OCI-LY1 (cell line): ENCODE measurements at regions not wholly inside any gene's neighbourhood (a gene's known extent, or its start where the extent isn't known, plus 50 kb on each side); places are given as distances from the start of the nearest gene placed in this dataset.
"Not testable (repeated sequence)": the region's sequence is repeated elsewhere in the genome, so short reads cannot be mapped to it uniquely, and the experiment has no call there.

Experiments used
- H2AFZ ChIP-seq: fragments of 200-600 bp; sonication (generic), shearing (Covaris generic); 2 replicates; pipeline ENCODE4 v1.6.0; 2014; ENCODE audit warnings: antibody characterized with exemption, mild to moderate bottlenecking, low read length
- H3F3A ChIP-seq: fragments of 200-600 bp; sonication (generic), shearing (Covaris generic); 2 replicates; pipeline ENCODE4 v1.6.0; 2014; ENCODE audit warnings: mild to moderate bottlenecking, antibody characterized with exemption, low read length, moderate library complexity; ENCODE audit not compliant: insufficient read depth
- H3K27ac ChIP-seq: fragments of 200-600 bp; sonication (generic); 2 replicates; pipeline ENCODE4 v1.5.1; 2014; ENCODE audit warnings: low read length, mixed run types, mild to moderate bottlenecking, low read depth; ENCODE audit not compliant: poor library complexity, severe bottlenecking
- H3K27me3 ChIP-seq: fragments of 200-600 bp; sonication (generic); 2 replicates; pipeline ENCODE4 v1.6.0; 2014; ENCODE audit warnings: antibody characterized with exemption, mild to moderate bottlenecking, low read length, moderate library complexity; ENCODE audit not compliant: insufficient read depth
- H3K36me3 ChIP-seq: fragments of 200-600 bp; sonication (generic); 2 replicates; pipeline ENCODE4 v1.6.1; 2014; ENCODE audit warnings: mild to moderate bottlenecking, antibody characterized with exemption, low read length, moderate library complexity, mixed read lengths; ENCODE audit not compliant: insufficient read depth
- H3K4me1 ChIP-seq: fragments of 200-600 bp; sonication (generic); 2 replicates; pipeline ENCODE4 v1.5.1; 2014; ENCODE audit warnings: mild to moderate bottlenecking, low read length, moderate library complexity; ENCODE audit not compliant: insufficient read depth, severe bottlenecking
- H3K4me2 ChIP-seq: fragments of 200-600 bp; sonication (generic), shearing (Covaris generic); 2 replicates; pipeline ENCODE4 v1.6.1; 2014; ENCODE audit warnings: low read length
- H3K4me3 ChIP-seq: fragments of 200-600 bp; sonication (generic); 2 replicates; pipeline ENCODE4 v1.5.1; 2014; ENCODE audit warnings: low read length, low read depth, mild to moderate bottlenecking, mixed read lengths; ENCODE audit not compliant: poor library complexity, severe bottlenecking
- H3K79me2 ChIP-seq: fragments of 200-600 bp; shearing (Covaris generic); 2 replicates; pipeline ENCODE4 v1.6.1; 2016; ENCODE audit warnings: mixed run types, low read length, mixed read lengths; ENCODE audit not compliant: insufficient read depth
- H3K9ac ChIP-seq: fragments of 200-600 bp; sonication (generic), shearing (Covaris generic); 2 replicates; pipeline ENCODE4 v1.6.1; 2014; ENCODE audit warnings: mild to moderate bottlenecking, low read length, mixed read lengths
- H3K9me2 ChIP-seq: fragments of 200-600 bp; sonication (generic), shearing (Covaris generic); 2 replicates; pipeline ENCODE4 v1.6.1; 2014; ENCODE audit warnings: low read depth, mild to moderate bottlenecking, low read length, mixed read lengths
- H3K9me3 ChIP-seq: fragments of 200-600 bp; shearing (Covaris generic); 2 replicates; pipeline ENCODE4 v1.6.1; 2014; ENCODE audit warnings: low read length, mixed read lengths
- H4K20me1 ChIP-seq: fragments of 200-600 bp; sonication (generic), shearing (Covaris generic); 2 replicates; pipeline ENCODE4 v1.6.0; 2016; ENCODE audit warnings: mild to moderate bottlenecking, low read length; ENCODE audit not compliant: insufficient read depth
- EZH2 ChIP-seq: fragments of 200-600 bp; sonication (generic), shearing (Covaris generic); IDR thresholded peaks from 2 replicates; pipeline ENCODE4 v1.8.0; 2017; ENCODE audit warnings: borderline replicate concordance, mixed run types, mild to moderate bottlenecking, antibody characterized with exemption, low read length, moderate library complexity, mixed read lengths
- TF ChIP-seq, protein P1 (sequence below): fragments of 200-600 bp; sonication (generic), shearing (Covaris generic); IDR thresholded peaks from 2 replicates; pipeline ENCODE4 v1.5.1; 2017; ENCODE audit warnings: mild to moderate bottlenecking, antibody characterized with exemption, low read length, moderate library complexity, mixed read lengths

DNA sequence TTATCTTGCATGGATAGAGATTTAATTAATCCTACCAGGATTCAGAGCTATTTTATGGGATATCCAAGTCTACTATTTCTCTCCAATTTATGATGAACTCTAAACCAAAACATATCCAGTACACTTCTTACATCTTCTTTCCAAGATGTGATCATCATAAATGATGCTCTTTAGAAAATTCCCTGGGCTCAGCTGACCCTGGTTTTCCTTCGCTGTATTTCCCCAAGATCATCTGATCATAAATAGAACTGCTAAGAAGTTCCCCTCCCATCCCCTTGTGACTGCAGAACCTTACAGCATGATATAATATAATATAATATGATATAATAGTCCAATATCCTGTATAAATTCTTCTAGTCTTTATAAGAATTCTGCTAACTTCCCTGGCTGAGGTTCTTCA lies 114.6 kb upstream of the LYZL2 start:
- no peaks in the 10 kb centered on the region for H3K4me1 ChIP-seq
- no peaks in the 10 kb centered on the region for H3K36me3 ChIP-seq
- no peak for TF ChIP-seq EZH2
- TF ChIP-seq, protein P1, sequence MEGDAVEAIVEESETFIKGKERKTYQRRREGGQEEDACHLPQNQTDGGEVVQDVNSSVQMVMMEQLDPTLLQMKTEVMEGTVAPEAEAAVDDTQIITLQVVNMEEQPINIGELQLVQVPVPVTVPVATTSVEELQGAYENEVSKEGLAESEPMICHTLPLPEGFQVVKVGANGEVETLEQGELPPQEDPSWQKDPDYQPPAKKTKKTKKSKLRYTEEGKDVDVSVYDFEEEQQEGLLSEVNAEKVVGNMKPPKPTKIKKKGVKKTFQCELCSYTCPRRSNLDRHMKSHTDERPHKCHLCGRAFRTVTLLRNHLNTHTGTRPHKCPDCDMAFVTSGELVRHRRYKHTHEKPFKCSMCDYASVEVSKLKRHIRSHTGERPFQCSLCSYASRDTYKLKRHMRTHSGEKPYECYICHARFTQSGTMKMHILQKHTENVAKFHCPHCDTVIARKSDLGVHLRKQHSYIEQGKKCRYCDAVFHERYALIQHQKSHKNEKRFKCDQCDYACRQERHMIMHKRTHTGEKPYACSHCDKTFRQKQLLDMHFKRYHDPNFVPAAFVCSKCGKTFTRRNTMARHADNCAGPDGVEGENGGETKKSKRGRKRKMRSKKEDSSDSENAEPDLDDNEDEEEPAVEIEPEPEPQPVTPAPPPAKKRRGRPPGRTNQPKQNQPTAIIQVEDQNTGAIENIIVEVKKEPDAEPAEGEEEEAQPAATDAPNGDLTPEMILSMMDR = no peak
- H3K9me2 ChIP-seq = no peaks in the 10 kb centered on the region
- H2AFZ ChIP-seq = no peak overlapping the region
- H3K27me3 ChIP-seq = 0 out of 2 replicates have a peak, but pooled peaks cover 5% of the 10 kb centered on the region
- no peak overlapping the region for H3K27ac ChIP-seq
- H3K9ac ChIP-seq = no peak overlapping the region
- no peaks in the 10 kb centered on the region for H3K79me2 ChIP-seq
- H3K4me2 ChIP-seq = no peak overlapping the region
- no peaks in the 10 kb centered on the region for H4K20me1 ChIP-seq
- H3K9me3 ChIP-seq = no peaks in the 10 kb centered on the region
- H3K4me3 ChIP-seq = no peak overlapping the region
- H3F3A ChIP-seq = no peaks in the 10 kb centered on the region

GRCh38 chr10:30743586-30743985 lies 114.0 kb upstream of the LYZL2 start:
- H3K9me2 ChIP-seq = no peaks in the 10 kb centered on the region
- no peaks in the 10 kb centered on the region for H3F3A ChIP-seq
- no peaks in the 10 kb centered on the region for H3K4me1 ChIP-seq
- no peak overlapping the region for H3K27ac ChIP-seq
- H3K36me3 ChIP-seq = no peaks in the 10 kb centered on the region
- peaks cover 5% of the 10 kb centered on the region; the same call in 1 of the 2 replicates for H3K27me3 ChIP-seq
- no peak overlapping the region for H2AFZ ChIP-seq
- no peak overlapping the region for H3K4me2 ChIP-seq
- H3K79me2 ChIP-seq = no peaks in the 10 kb centered on the region
- H3K9ac ChIP-seq = no peak overlapping the region
- no peaks in the 10 kb centered on the region for H3K9me3 ChIP-seq
- H3K4me3 ChIP-seq = no peak overlapping the region
- TF ChIP-seq EZH2 = no peak
- TF ChIP-seq, protein P1 = no peak
- no peaks in the 10 kb centered on the region for H4K20me1 ChIP-seq

- Histone ChIP-seq H2AFZ (no peak overlapping the region), H3K9ac (no peak overlapping the region), H3K9me3 (no peaks in the 10 kb centered on the region), H3F3A (no peaks in the 10 kb centered on the region), H3K36me3 (no peaks in the 10 kb centered on the region), H4K20me1 (no peaks in the 10 kb centered on the region), H3K9me2 (no peaks in the 10 kb centered on the region), H3K79me2 (no peaks in the 10 kb centered on the region), H3K27me3 (peaks cover 5% of the 10 kb centered on the region; the same call in 1 of the 2 replicates), H3K4me1 (no peaks in the 10 kb centered on the region), H3K27ac (no peak overlapping the region), H3K4me3 (no peak overlapping the region), H3K4me2 (no peak overlapping the region)
- TF ChIP-seq, protein P1 = no peak
- TF ChIP-seq EZH2 = no peak
Measured at GRCh38 chr10:30742471-30742870, 112.9 kb upstream of the LYZL2 start.

GRCh38 chr10:30740774-30741173 lies 111.2 kb upstream of the LYZL2 start:
- not testable (repeated sequence) for H3K27ac ChIP-seq, H3K9me2 ChIP-seq, H3K4me1 ChIP-seq, H3F3A ChIP-seq, H3K9ac ChIP-seq, H3K4me2 ChIP-seq, H3K36me3 ChIP-seq, H2AFZ ChIP-seq, H3K79me2 ChIP-seq, H3K4me3 ChIP-seq, H3K27me3 ChIP-seq, H4K20me1 ChIP-seq, H3K9me3 ChIP-seq
